Stimulated activated CD4-positive, alpha-beta T cell treated with anti-CD3 and anti-CD28 coated beads, TNF-alpha, amount 100 ng/mL, for 24 hours (primary cell): ENCODE measurements at regions not wholly inside any gene's neighbourhood (a gene's known extent, or its start where the extent isn't known, plus 50 kb on each side); places are given as distances from the start of the nearest gene placed in this dataset.

Experiments used
- DNase-seq, 3 experiments: peaks; one replicate each; pipeline ENCODE4 v3.0.0-alpha.2; 2020; ENCODE audit warnings: low read depth in 3 of 3

GRCh38 chr5:17761326-17761725 is 127.1 kb downstream of the TAF11L14 start:
- no peak for DNase-seq

- DNase-seq, result no peak
These were observed 129.0 kb downstream of the TAF11L14 start for GRCh38 chr5:17763301-17763700.

- DNase-seq, result no peak
These were observed 131.8 kb downstream of the TAF11L14 start for GRCh38 chr5:17766031-17766430.

GRCh38 chr5:17769277-17769676 is 135.0 kb downstream of the TAF11L14 start:
- no peak for DNase-seq

GRCh38 chr5:17772232-17772631 is 138.0 kb downstream of the TAF11L14 start:
- DNase-seq, result no peak

- DNase-seq, result no peak
These were observed 151.5 kb downstream of the TAF11L14 start for GRCh38 chr5:17785774-17786173.

- no peak for DNase-seq
These were observed 154.1 kb downstream of the TAF11L14 start for GRCh38 chr5:17788351-17788750.

- DNase-seq, result no peak
These were observed 159.9 kb downstream of the TAF11L14 start for GRCh38 chr5:17794201-17794600.

- DNase-seq, result no peak
These were observed 160.6 kb downstream of the TAF11L14 start for GRCh38 chr5:17794815-17795214.

- DNase-seq, result no peak
These were observed 161.9 kb downstream of the TAF11L14 start for GRCh38 chr5:17796142-17796541.

- DNase-seq, result no peak
These were observed 162.6 kb downstream of the TAF11L14 start for GRCh38 chr5:17796757-17797396.

- DNase-seq, result no peak
These were observed 165.3 kb downstream of the TAF11L14 start for GRCh38 chr5:17799521-17799920.

GRCh38 chr5:17801595-17801994 is 167.3 kb downstream of the TAF11L14 start:
- DNase-seq, result no peak

- DNase-seq, result no peak
These were observed 168.0 kb downstream of the TAF11L14 start for GRCh38 chr5:17802256-17802655.

- DNase-seq, result no peak
These were observed 169.7 kb downstream of the TAF11L14 start for GRCh38 chr5:17803971-17804370.

GRCh38 chr5:17805227-17805825 is 171.1 kb downstream of the TAF11L14 start:
- no peak for DNase-seq

GRCh38 chr5:17806818-17807468 is 172.7 kb downstream of the TAF11L14 start:
- DNase-seq, result no peak

- no peak for DNase-seq
These were observed 174.3 kb downstream of the TAF11L14 start for GRCh38 chr5:17808566-17808965.

- DNase-seq, result no peak
These were observed 176.5 kb downstream of the TAF11L14 start for GRCh38 chr5:17810734-17811133.

GRCh38 chr5:17813214-17813613 is 179.0 kb downstream of the TAF11L14 start:
- no peak for DNase-seq

- no peak for DNase-seq
These were observed 182.2 kb downstream of the TAF11L14 start for GRCh38 chr5:17816505-17816904.

GRCh38 chr5:17816944-17817343 is 182.7 kb downstream of the TAF11L14 start:
- DNase-seq, result no peak

- no peak for DNase-seq
These were observed 183.7 kb downstream of the TAF11L14 start for GRCh38 chr5:17817990-17818389.
